CD4-positive, alpha-beta T cell treated with Interleukin-6 for 4 hours (primary cell): ENCODE measurements at regions not wholly inside any gene's neighbourhood (a gene's known extent, or its start where the extent isn't known, plus 50 kb on each side); places are given as distances from the start of the nearest gene placed in this dataset.
"Not testable (repeated sequence)": the region's sequence is repeated elsewhere in the genome, so short reads cannot be mapped to it uniquely, and the experiment has no call there.

Experiments used
- DNase-seq: peaks from one replicate; pipeline ENCODE4 v3.0.0-alpha.2; 2020; ENCODE audit warnings: mixed read lengths

DNA sequence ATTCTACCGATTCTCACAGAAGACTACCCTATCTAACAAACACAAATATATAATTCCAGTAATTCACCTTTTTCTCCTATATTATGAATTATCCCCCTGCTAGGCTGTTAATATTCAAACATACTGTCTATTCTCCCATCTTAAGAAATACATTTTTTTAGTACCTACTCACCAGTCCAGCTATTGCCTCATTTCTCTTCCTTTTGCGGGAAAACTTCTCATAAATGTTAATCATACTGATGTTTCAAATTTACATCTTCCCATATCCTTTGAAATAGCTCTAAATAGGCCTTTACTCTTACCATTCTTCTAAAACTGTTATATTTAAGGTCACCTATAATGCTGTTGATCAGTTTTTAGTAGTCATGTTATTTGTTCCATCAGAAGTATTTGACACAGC lies 759.1 kb upstream of the SLIT2 start:
- DNase-seq: no peak

- DNase-seq: no peak
These were observed 765.3 kb upstream of the SLIT2 start for GRCh38 chr4:19486400-19486799.

GRCh38 chr4:19478791-19479190 lies 772.9 kb upstream of the SLIT2 start:
- DNase-seq: no peak

- no peak for DNase-seq
These were observed 778.1 kb upstream of the SLIT2 start for GRCh38 chr4:19473569-19473968.

DNA sequence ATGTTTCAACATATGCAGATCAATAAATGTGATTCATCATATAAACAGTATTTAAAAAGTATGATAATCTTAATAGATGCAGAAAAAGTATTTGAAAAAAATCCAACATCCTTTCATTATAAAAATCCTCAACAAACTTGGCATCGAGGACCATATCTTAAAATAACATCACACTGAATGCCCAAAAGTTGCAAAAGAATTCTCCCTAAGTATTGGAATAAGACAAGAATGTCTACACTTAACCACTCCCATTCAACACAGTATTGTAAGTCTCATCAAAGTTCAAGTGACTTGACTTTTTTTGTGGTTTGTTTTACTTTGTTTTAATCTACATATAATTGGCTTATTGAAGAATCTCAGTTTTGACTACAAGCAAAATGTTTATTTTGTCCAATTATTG lies 779.0 kb upstream of the SLIT2 start:
- no peak for DNase-seq

DNA sequence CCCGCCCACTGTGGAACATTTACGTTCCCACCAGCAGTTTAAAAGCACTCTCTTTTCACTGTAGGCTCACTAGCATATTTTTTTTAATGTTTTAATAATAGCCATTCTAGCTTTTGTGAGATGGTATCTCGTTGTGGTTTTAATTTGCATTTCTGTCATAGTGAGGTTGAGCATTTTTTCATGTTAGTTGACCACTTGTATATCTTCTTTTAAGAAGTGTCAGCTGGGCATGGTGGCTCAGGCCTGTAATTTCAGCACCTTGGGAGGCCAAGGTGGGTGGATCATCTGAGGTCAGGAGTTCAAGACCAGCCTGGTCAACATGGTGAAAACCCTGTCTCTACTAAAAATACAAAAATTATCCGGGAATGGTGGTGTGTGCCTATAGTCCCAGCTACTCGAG lies 781.7 kb upstream of the SLIT2 start:
- not testable (repeated sequence) for DNase-seq

DNA sequence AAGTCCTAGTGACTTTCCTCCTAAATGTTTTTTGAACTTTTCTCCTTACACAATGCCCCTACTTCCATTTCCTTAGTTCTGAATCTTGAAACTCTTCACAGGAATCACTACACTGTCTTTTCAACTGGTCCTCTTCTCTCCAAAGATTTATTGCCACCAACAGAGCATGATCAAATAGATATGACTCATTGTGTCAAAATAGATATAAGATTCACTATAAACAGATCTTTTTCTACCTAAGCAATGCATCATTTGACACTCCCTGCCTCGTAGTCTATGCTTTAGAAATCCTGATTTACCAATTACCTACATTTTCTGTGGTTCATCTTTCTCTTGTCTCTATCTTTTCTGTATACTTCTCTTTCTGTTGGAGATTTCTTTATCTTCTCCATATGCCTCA lies 789.6 kb upstream of the SLIT2 start:
- DNase-seq: no peak

GRCh38 chr4:19455850-19456602 lies 795.7 kb upstream of the SLIT2 start:
- DNase-seq: no peak

DNA sequence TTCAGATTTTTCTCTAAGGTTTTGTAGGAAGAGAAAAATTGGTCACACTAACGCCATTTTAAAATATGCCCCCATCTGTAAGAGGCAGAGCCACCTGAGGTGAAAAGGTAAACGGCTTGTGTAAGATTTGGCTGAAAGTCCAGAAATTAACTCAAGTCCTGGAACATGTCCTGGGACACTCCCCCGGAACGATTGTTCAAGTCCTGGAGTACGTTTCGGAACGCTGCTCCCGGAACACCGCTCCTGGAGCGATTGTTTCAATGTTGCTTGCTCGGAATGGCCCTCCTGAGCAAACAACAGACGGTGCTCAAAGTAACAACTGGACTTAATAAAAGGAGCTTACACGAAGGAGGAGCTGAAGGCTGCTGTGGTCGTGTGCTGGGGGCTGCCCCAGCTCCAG lies 796.5 kb upstream of the SLIT2 start:
- no peak for DNase-seq

DNA sequence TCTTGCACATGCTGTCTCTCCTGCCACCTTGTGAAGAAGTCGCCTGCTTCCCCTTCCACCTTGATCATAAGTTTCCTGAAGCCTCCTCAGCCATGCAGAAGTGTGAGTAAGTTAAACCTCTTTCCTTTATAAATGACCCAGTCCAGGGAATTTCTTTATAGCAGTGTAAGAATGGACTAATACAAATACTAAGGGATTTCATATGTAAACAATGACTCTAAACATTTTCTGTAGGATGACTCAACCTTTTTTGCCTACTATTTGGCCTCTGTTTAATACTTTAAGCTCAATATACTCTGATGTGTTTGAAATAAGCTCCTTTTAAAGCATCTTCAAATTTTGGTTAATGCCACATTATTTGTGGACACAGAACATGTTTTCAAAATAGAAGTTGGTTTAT lies 813.5 kb upstream of the SLIT2 start:
- no peak for DNase-seq

- DNase-seq: no peak
These were observed 814.7 kb upstream of the SLIT2 start for GRCh38 chr4:19437008-19437407.

DNA sequence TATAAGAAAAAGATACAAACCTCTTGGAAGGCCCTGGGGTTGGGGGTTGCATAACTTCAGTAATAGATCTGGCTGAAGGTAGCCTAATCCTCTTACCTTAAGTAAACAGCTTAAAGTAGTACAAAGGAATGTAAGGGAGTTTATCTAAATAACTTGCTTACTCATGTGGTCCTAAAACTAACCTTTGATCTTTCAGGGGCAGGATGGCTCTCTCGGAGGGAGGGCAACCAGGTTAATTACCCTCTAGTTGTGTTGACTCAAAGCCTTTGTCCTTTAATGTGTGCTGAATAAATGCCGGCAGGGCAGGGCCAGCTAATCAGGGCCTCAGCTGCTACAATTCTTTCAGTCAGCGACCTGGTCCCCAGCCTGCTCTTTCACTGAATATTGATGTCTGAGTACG lies 822.0 kb upstream of the SLIT2 start:
- DNase-seq: no peak

DNA sequence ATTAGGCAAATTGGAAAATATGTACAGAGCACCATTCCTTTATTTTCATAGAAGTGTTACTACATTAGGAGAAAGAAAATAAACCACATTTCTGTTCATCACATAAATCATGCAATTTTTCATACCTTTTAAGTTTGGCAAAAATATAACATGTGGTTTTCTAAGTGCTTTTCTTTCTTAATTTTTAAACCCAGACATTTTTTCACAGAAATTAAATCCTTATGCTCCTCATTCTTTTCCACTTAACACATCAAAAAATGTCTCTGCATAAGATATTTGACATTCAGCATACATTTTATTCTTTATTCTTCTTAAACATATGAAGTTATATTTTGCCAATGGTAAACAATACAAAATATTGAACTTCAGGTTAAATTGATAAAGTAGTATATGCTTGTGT lies 826.6 kb upstream of the SLIT2 start:
- DNase-seq: no peak

- DNase-seq: no peak
These were observed 834.4 kb upstream of the SLIT2 start for GRCh38 chr4:19417256-19417655.

DNA sequence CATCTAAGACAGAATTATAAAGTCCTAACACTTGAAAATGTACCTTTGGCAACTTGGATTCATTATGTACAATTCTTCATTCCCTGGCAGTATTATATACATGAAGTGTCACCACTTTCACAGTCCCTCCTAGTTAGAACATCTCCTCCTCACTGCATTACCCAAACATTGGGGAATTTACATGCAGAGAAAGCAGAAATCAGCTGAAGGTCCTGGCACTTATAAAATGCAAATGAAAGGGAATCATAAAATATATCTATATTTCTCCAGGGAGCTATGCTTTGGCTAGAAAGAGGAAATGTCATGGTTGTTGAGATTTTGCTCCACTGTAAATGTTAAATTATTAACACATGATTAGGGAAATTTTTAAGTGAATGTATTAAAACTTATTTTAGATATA lies 835.6 kb upstream of the SLIT2 start:
- DNase-seq: no peak

DNA sequence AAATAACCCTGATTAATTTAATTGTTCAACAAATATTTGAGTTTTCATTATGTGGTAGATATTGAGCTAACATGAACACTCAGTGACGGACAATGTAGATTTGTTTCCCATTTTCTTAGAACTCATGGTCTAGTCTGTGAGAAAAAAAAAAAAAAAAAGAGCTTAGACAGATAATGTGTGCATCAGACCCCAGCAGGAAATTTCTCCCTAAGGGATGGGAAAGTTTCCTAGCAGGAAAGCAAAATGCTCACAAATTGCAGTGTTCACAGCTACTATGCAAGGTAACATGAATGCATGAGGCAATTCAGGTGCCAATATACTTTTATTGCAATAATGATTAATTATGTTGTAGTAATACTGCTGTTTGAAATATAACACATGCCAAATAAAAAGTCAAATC lies 843.2 kb upstream of the SLIT2 start:
- no peak for DNase-seq

DNA sequence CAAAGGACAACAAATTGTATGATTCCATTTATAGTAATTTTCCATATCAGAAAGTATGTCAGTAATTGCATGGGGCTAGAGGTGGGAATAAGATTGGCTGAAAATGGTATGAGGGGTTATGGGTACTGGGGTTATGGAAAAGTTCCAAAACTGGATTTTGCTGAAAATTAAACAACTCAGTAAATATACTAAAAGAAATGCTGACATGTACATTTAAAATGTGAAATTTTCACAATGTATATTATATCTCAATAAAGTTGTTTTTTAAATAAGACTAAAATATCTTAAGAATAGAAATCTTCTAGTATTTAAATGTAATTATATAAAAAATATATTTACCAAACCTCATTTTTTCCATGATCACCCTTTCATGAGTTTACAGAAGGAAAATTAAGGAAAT lies 844.9 kb upstream of the SLIT2 start:
- no peak for DNase-seq

- DNase-seq: no peak
These were observed 847.8 kb upstream of the SLIT2 start for GRCh38 chr4:19403786-19404370.

DNA sequence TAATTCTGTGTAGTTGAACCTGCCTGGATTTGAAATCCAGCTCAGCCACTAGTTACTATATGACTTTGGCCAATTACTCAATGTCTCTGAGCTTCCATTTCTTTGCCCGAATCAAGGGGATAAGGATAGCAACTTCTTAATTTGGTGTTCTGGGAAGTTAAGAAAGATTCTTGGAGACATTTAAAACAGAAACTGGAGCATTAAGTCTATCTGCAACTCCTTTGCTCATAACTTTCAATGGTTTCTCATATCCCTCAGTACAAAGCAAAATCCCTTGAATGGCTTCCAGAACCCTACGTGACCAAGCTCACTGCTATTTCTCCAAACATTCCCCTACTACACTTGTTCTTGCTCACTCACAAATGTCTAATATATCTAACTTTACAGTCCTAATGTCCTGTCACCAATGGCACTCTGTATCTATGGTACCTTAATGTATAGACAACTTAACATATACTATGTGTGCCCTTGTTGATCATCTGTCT lies 849.1 kb upstream of the SLIT2 start:
- no peak for DNase-seq

GRCh38 chr4:19401301-19402080 lies 850.2 kb upstream of the SLIT2 start:
- DNase-seq: no peak

DNA sequence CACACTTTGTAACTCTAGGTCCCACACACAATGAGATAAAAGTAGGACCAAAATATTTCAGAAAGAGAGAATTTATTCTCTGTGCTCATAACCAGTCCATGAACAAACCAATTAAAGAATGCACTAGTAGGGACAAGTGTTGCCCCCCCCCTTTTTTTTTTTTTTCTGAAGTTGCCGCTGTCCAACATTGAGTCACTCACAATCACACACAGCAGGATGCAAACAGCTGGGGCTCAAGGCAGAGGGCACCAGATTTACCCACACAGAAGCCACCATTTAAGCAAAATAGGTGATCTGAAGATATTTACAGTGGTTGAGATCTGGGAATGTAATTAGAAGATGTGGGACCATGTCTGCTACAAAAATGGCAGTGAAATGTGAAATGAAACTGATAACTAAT lies 850.9 kb upstream of the SLIT2 start:
- no peak for DNase-seq

DNA sequence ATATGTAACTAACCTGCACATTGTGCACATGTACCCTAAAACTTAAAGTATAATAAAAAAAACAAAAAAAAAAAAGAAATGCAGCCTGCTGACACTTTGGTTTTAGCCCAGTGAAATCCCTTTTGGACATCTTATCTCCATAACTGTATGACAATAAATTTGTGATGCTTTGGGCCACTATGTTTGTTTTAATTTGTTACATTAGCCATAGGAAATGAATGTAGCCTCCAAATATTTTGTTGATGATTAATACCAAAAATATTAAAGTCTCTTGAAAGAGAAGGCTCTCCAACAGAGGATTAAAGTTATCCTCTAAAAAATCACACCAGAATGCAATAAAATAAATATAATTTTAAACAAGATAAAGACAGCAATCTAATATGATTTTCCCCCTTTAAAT lies 852.7 kb upstream of the SLIT2 start:
- DNase-seq: no peak

DNA sequence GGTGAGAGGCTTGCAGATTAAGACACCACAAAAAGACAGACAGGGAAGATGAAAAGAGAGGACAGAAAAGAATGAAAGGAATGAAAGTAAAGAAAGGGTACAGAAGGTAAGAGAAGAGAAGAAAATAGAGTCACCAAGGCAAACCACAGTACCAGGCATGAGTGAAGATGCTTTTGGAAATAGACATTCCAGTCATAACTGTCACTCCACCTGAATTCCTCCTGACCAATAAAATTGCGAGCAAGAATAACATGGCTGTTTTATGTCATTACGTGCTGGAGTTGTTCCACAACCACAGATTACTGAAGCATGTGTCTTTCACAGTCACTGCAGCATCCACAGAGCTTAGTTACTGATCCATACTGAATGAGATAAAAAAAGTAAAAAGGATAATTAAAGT lies 864.9 kb upstream of the SLIT2 start:
- no peak for DNase-seq
